CD4-positive, CD25-positive, alpha-beta regulatory T cell (primary cell): ENCODE measurements at regions not wholly inside any gene's neighbourhood (a gene's known extent, or its start where the extent isn't known, plus 50 kb on each side); places are given as distances from the start of the nearest gene placed in this dataset.

Source experiments
- ATAC-seq, 2 donors: fragments of 150-1000 bp; cut with Tn5 transposase; one replicate each; pipeline ENCODE4 v1.10.0; 2021; ENCODE audit warnings: low read depth in 2 of 2, moderate number of reproducible peaks in 2 of 2, moderate library complexity in 1 of 2
- DNase-seq, 3 donors: peaks; one replicate each; pipeline versions ENCODE4 v3.0.0 to v3.0.0-alpha.2; 2012 to 2022; ENCODE audit warnings: mixed read lengths in 1 of 3
- H3K27ac ChIP-seq: one replicate; pipeline ENCODE4 v1.7.0; 2013; ENCODE audit warnings: mild to moderate bottlenecking, low read length; ENCODE audit not compliant: insufficient read depth, poor library complexity, severe bottlenecking
- H3K27me3 ChIP-seq: one replicate; pipeline ENCODE4 v1.7.0; 2013; ENCODE audit warnings: low read length; ENCODE audit not compliant: control insufficient read depth, insufficient read depth
- H3K36me3 ChIP-seq: one replicate; pipeline ENCODE4 v1.7.0; 2013; ENCODE audit warnings: mild to moderate bottlenecking, low read length, moderate library complexity; ENCODE audit not compliant: control insufficient read depth, insufficient read depth
- H3K4me1 ChIP-seq: 2 replicates; pipeline ENCODE4 v1.7.0; 2013; ENCODE audit warnings: mild to moderate bottlenecking, low read length; ENCODE audit not compliant: insufficient read depth, control insufficient read depth, poor library complexity, severe bottlenecking
- H3K4me3 ChIP-seq: one replicate; pipeline ENCODE4 v1.7.0; 2013; ENCODE audit warnings: low read depth, mild to moderate bottlenecking, low read length, moderate library complexity
- H3K9me3 ChIP-seq, 2 experiments: 1 replicate in 1 of 2; 2 replicates in 1 of 2; pipeline ENCODE4 v1.7.0; 2013; ENCODE audit warnings: low read length in 2 of 2, mild to moderate bottlenecking in 1 of 2, moderate library complexity in 1 of 2; ENCODE audit not compliant: control insufficient read depth in 2 of 2
- H3K27ac Mint-ChIP-seq, 3 donors: one replicate each; pipeline ENCODE4 v1.8.0; 2020 to 2022; ENCODE audit warnings: mild to moderate bottlenecking in 3 of 3, mixed read lengths in 3 of 3, moderate library complexity in 2 of 3
- H3K27me3 Mint-ChIP-seq: one replicate; pipeline ENCODE4 v1.8.0; 2022; ENCODE audit warnings: mild to moderate bottlenecking, mixed read lengths
- H3K36me3 Mint-ChIP-seq: one replicate; pipeline ENCODE4 v1.8.0; 2020; ENCODE audit warnings: mixed read lengths
- H3K4me1 Mint-ChIP-seq, 4 donors: one replicate each; pipeline ENCODE4 v1.8.0; 2020 to 2022; ENCODE audit warnings: mixed read lengths in 4 of 4, mild to moderate bottlenecking in 1 of 4
- H3K4me3 Mint-ChIP-seq, 4 donors: one replicate each; pipeline ENCODE4 v1.8.0; 2020 to 2022; ENCODE audit warnings: mild to moderate bottlenecking in 4 of 4, mixed read lengths in 4 of 4, moderate library complexity in 3 of 4
- H3K9me3 Mint-ChIP-seq, 7 donors: one replicate each; pipeline ENCODE4 v1.8.0; 2020 to 2022; ENCODE audit warnings: mixed read lengths in 7 of 7, mild to moderate bottlenecking in 3 of 7, moderate library complexity in 2 of 7

GRCh38 chr2:138223319-138223718 lies 259.0 kb downstream of the HNMT start:
- no peaks in the 10 kb centered on the region for H3K27me3 Mint-ChIP-seq
- H3K4me3 ChIP-seq = no peak overlapping the region
- H3K27me3 ChIP-seq = no peaks in the 10 kb centered on the region
- no peak for DNase-seq
- no peaks in the 10 kb centered on the region for H3K36me3 Mint-ChIP-seq
- no peak overlapping the region for H3K27ac Mint-ChIP-seq
- no peak for ATAC-seq
- no peaks in the 10 kb centered on the region for H3K4me1 ChIP-seq
- H3K36me3 ChIP-seq = no peaks in the 10 kb centered on the region
- H3K4me1 Mint-ChIP-seq = no peaks in the 10 kb centered on the region
- H3K9me3 ChIP-seq = no peaks in the 10 kb centered on the region
- no peak overlapping the region for H3K27ac ChIP-seq
- no peak overlapping the region for H3K4me3 Mint-ChIP-seq
- H3K9me3 Mint-ChIP-seq = peaks cover 0 to 9% (median 2%) of the 10 kb centered on the region in 7 donors

DNA sequence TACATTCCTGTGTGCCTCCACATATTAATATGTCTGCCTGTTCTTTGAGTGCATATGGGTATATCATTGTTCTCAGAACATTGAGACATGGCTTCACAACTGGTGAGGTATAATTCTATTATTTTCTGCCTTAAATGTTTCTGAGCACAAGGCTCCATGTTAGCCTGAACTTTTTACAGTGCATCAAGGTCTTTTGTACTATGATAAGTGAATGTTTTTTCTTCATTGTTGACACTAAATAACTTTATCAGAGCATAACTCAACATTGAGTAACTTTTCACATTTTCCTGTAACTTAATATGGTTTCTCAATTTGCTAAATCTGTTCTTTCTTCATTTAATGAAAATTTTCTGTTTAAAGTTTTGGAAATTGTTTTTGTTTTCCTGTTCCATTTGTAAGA lies 262.9 kb downstream of the HNMT start:
- Mint-ChIP-seq H3K27me3 (no peaks in the 10 kb centered on the region), H3K4me1 (no peaks in the 10 kb centered on the region), H3K9me3 (peaks cover 0 to 4% (median 2%) of the 10 kb centered on the region in 7 donors), H3K36me3 (no peaks in the 10 kb centered on the region), H3K4me3 (no peak overlapping the region), H3K27ac (no peak overlapping the region)
- no peaks in the 10 kb centered on the region for H3K36me3 ChIP-seq
- no peaks in the 10 kb centered on the region for H3K9me3 ChIP-seq
- no peak overlapping the region for H3K4me3 ChIP-seq
- no peaks in the 10 kb centered on the region for H3K4me1 ChIP-seq
- no peak overlapping the region for H3K27ac ChIP-seq
- H3K27me3 ChIP-seq = no peaks in the 10 kb centered on the region
- ATAC-seq (no peak), DNase-seq (no peak)

DNA sequence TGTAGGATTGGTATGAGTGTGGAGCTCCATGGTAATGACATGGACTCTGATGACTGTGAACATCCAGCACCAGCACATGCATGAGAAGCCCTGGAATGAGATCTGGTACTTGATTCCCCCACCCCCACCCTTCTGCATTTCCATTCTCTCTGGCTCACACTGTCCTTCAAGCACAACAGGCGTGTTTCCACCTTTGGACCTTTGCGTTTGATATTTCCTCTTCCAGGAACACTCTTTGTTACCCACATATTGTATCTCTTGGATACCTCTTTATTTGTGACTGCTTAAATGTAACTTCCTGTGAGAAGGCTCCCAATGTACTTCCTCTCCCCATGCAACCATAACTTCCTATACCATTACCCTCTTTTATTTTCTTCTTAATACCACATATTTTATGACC lies 263.8 kb downstream of the HNMT start:
- Mint-ChIP-seq H3K36me3 (no peaks in the 10 kb centered on the region), H3K27me3 (no peaks in the 10 kb centered on the region), H3K9me3 (peaks cover 0 to 4% (median 3%) of the 10 kb centered on the region in 7 donors), H3K27ac (no peak overlapping the region), H3K4me1 (no peaks in the 10 kb centered on the region), H3K4me3 (no peak overlapping the region)
- H3K27me3 ChIP-seq = no peaks in the 10 kb centered on the region
- H3K4me3 ChIP-seq = no peak overlapping the region
- DNase-seq = no peak
- H3K9me3 ChIP-seq = no peaks in the 10 kb centered on the region
- ATAC-seq = no peak
- H3K4me1 ChIP-seq = no peaks in the 10 kb centered on the region
- H3K27ac ChIP-seq = no peak overlapping the region
- H3K36me3 ChIP-seq = no peaks in the 10 kb centered on the region

GRCh38 chr2:138234265-138234664 lies 267.3 kb upstream of the SPOPL start:
- ATAC-seq (no peak), DNase-seq (no peak)
- no peaks in the 10 kb centered on the region for H3K4me1 ChIP-seq
- no peak overlapping the region for H3K4me3 Mint-ChIP-seq
- H3K27ac ChIP-seq = no peak overlapping the region
- H3K9me3 ChIP-seq = no peaks in the 10 kb centered on the region
- no peak overlapping the region for H3K27ac Mint-ChIP-seq
- no peak overlapping the region for H3K4me3 ChIP-seq
- no peaks in the 10 kb centered on the region for H3K27me3 ChIP-seq
- H3K36me3 Mint-ChIP-seq = no peaks in the 10 kb centered on the region
- no peaks in the 10 kb centered on the region for H3K27me3 Mint-ChIP-seq
- peaks cover 0 to 5% (median 2%) of the 10 kb centered on the region in 7 donors for H3K9me3 Mint-ChIP-seq
- no peaks in the 10 kb centered on the region for H3K36me3 ChIP-seq
- H3K4me1 Mint-ChIP-seq = no peaks in the 10 kb centered on the region

DNA sequence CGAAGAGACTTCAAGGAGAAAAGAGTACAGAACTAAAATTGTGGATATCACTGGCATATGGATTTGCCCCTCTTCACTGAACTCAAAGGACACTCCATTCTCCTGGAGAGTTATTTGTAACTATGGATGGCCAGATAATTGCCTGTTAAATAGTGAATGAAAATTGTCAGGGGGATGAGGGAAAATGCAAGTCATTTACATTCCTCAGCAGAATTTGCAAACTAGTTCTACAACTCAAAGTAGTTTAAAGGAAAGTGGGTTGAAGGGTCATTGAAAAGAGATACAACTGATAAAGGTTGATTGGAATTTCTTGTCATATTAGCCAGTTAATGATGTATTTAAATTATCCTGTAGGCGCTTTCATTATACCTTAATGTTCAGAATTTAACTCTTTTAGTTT lies 266.5 kb upstream of the SPOPL start:
- no peak for DNase-seq
- Histone ChIP-seq H3K4me1 (no peaks in the 10 kb centered on the region), H3K27me3 (no peaks in the 10 kb centered on the region), H3K4me3 (no peak overlapping the region), H3K9me3 (no peaks in the 10 kb centered on the region), H3K36me3 (no peaks in the 10 kb centered on the region), H3K27ac (no peak overlapping the region)
- ATAC-seq = no peak
- Mint-ChIP-seq H3K27ac (no peak overlapping the region), H3K36me3 (no peaks in the 10 kb centered on the region), H3K9me3 (peaks cover 0 to 5% (median 2%) of the 10 kb centered on the region in 7 donors), H3K4me3 (no peak overlapping the region), H3K4me1 (no peaks in the 10 kb centered on the region), H3K27me3 (no peaks in the 10 kb centered on the region)

GRCh38 chr2:138236142-138236541 lies 265.4 kb upstream of the SPOPL start:
- Mint-ChIP-seq H3K9me3 (peaks cover 0 to 5% (median 3%) of the 10 kb centered on the region in 7 donors), H3K4me1 (no peaks in the 10 kb centered on the region), H3K27ac (no peak overlapping the region), H3K27me3 (no peaks in the 10 kb centered on the region), H3K36me3 (no peaks in the 10 kb centered on the region), H3K4me3 (no peak overlapping the region)
- Histone ChIP-seq H3K4me1 (no peaks in the 10 kb centered on the region), H3K4me3 (no peak overlapping the region), H3K27ac (no peak overlapping the region), H3K27me3 (no peaks in the 10 kb centered on the region), H3K36me3 (no peaks in the 10 kb centered on the region), H3K9me3 (no peaks in the 10 kb centered on the region)
- ATAC-seq = no peak
- DNase-seq = no peak

- no peaks in the 10 kb centered on the region for H3K4me1 Mint-ChIP-seq
- DNase-seq = no peak
These were observed 263.7 kb upstream of the SPOPL start for GRCh38 chr2:138237667-138238384.

DNA sequence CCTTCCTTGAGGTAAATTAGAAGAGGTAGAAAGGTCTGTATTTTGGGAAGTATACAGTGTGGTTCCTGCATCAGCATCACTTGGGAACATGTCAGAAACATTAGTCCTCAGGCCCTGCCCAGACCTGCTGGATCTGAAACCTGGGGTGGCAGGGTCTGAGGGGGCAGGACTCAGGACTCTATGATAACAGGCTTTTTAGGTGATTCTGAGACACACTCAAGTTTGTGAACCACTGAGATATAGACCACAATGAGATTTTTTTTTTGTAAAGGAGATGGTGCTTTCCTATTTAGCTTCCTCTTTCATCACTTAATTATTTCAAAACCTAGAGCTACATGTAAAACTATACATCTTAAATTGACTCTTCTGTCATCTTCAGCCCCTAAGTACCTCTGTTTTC lies 262.7 kb upstream of the SPOPL start:
- H3K27me3 Mint-ChIP-seq = no peaks in the 10 kb centered on the region
- no peaks in the 10 kb centered on the region for H3K36me3 Mint-ChIP-seq
- H3K27me3 ChIP-seq = no peaks in the 10 kb centered on the region
- H3K9me3 ChIP-seq = no peaks in the 10 kb centered on the region
- H3K4me3 Mint-ChIP-seq = no peak overlapping the region
- no peaks in the 10 kb centered on the region for H3K4me1 ChIP-seq
- H3K4me3 ChIP-seq = no peak overlapping the region
- H3K27ac Mint-ChIP-seq = no peak overlapping the region
- peaks cover 0 to 7% (median 3%) of the 10 kb centered on the region in 7 donors for H3K9me3 Mint-ChIP-seq
- DNase-seq (no peak), ATAC-seq (no peak)
- no peaks in the 10 kb centered on the region for H3K4me1 Mint-ChIP-seq
- no peaks in the 10 kb centered on the region for H3K36me3 ChIP-seq
- H3K27ac ChIP-seq = no peak overlapping the region

More at GRCh38 chr2:138237667-138238384, 263.7 kb upstream of the SPOPL start:
- no peak overlapping the region for H3K27ac ChIP-seq
- Mint-ChIP-seq H3K27me3 (no peaks in the 10 kb centered on the region), H3K36me3 (no peaks in the 10 kb centered on the region), H3K4me3 (no peak overlapping the region), H3K9me3 (peaks cover 0 to 8% (median 3%) of the 10 kb centered on the region in 7 donors), H3K27ac (no peak overlapping the region)
- no peaks in the 10 kb centered on the region for H3K4me1 ChIP-seq
- no peak overlapping the region for H3K4me3 ChIP-seq
- no peak for ATAC-seq
- H3K9me3 ChIP-seq = no peaks in the 10 kb centered on the region
- no peaks in the 10 kb centered on the region for H3K27me3 ChIP-seq
- no peaks in the 10 kb centered on the region for H3K36me3 ChIP-seq
